DOHH2 (cell line): ENCODE measurements at regions not wholly inside any gene's neighbourhood (a gene's known extent, or its start where the extent isn't known, plus 50 kb on each side); places are given as distances from the start of the nearest gene placed in this dataset.
"Not testable (repeated sequence)": the region's sequence is repeated elsewhere in the genome, so short reads cannot be mapped to it uniquely, and the experiment has no call there.

Experiments used
- EZH2phosphoT487 ChIP-seq: fragments of 200-600 bp; sonication (generic); IDR thresholded peaks from 2 replicates; pipeline ENCODE4 v1.6.1; 2017; ENCODE audit warnings: borderline replicate concordance, mild to moderate bottlenecking, antibody characterized with exemption, low read length, moderate library complexity, mixed read lengths
- TF ChIP-seq, protein P1 (sequence below): fragments of 200-600 bp; sonication (generic); IDR thresholded peaks from one replicate; pipeline ENCODE4 v1.5.1; 2014; ENCODE audit warnings: antibody characterized with exemption, mild to moderate bottlenecking, low read depth, low read length; ENCODE audit not compliant: poor library complexity, severe bottlenecking

DNA sequence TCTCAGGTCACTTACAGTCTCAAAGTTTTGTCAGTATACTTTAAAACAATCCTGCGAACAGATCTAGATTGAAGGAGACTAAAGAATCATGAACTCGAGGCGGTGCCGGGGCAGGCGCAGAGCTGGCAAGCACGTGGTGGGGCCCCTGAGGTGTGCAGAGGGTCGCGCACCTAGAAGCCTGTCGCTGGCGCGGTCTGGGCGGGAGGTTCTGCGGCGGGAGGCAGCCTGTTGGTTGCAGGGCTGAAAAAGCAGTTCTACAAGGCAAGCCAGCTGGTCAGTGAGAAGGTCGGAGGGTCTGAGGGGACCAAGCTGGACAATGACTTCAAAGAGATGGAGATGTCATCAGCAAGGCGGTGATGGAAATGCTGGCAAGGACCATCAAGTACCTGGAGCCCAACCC lies 147.0 kb downstream of the GOSR1 start:
- TF ChIP-seq EZH2phosphoT487 = not testable (repeated sequence)
- TF ChIP-seq, protein P1, sequence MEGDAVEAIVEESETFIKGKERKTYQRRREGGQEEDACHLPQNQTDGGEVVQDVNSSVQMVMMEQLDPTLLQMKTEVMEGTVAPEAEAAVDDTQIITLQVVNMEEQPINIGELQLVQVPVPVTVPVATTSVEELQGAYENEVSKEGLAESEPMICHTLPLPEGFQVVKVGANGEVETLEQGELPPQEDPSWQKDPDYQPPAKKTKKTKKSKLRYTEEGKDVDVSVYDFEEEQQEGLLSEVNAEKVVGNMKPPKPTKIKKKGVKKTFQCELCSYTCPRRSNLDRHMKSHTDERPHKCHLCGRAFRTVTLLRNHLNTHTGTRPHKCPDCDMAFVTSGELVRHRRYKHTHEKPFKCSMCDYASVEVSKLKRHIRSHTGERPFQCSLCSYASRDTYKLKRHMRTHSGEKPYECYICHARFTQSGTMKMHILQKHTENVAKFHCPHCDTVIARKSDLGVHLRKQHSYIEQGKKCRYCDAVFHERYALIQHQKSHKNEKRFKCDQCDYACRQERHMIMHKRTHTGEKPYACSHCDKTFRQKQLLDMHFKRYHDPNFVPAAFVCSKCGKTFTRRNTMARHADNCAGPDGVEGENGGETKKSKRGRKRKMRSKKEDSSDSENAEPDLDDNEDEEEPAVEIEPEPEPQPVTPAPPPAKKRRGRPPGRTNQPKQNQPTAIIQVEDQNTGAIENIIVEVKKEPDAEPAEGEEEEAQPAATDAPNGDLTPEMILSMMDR = not testable (repeated sequence)
